Uterus (tissue), 3 donors: ENCODE measurements at regions not wholly inside any gene's neighbourhood (a gene's known extent, or its start where the extent isn't known, plus 50 kb on each side); places are given as distances from the start of the nearest gene placed in this dataset.

Source experiments
- DNase-seq, 2 donors: peaks; one replicate each; pipeline ENCODE4 v3.0.0-alpha.2; 2019 to 2020
- H3K27ac ChIP-seq, 2 donors: fragments of 200-600 bp; sonication (generic); 1 replicate in 1 of 2; 2 replicates in 1 of 2; pipeline ENCODE4 v1.5.1; 2016 to 2018
- H3K27me3 ChIP-seq, 2 donors: fragments of 200-600 bp; sonication (generic); one replicate each; pipeline ENCODE4 v1.5.1; 2018 to 2019; ENCODE audit warnings: control low read depth in 1 of 2
- H3K36me3 ChIP-seq, 2 donors: fragments of 200-600 bp; sonication (generic); one replicate each; pipeline ENCODE4 v1.5.1; 2019; ENCODE audit warnings: control low read depth in 1 of 2
- H3K4me1 ChIP-seq, 2 donors: fragments of 200-600 bp; sonication (generic); one replicate each; pipeline ENCODE4 v1.5.1; 2018 to 2019; ENCODE audit warnings: control low read depth in 1 of 2
- H3K4me3 ChIP-seq, 2 donors: fragments of 200-600 bp; sonication (generic); 1 replicate in 1 of 2; 2 replicates in 1 of 2; pipeline ENCODE4 v1.5.1; 2018 to 2019; ENCODE audit warnings: mild to moderate bottlenecking in 1 of 2
- H3K9me3 ChIP-seq, 2 donors: fragments of 200-600 bp; sonication (generic); one replicate each; pipeline ENCODE4 v1.5.1; 2019; ENCODE audit warnings: control low read depth in 1 of 2
- CTCF ChIP-seq, 4 experiments: fragments of 200-600 bp in 2 of 4; fragments of 450-650 bp in 2 of 4; sonication (generic) in 2 of 4; IDR thresholded peaks; one replicate each; pipeline ENCODE4 v1.5.1; 2016 to 2019; ENCODE audit warnings: antibody characterized with exemption in 4 of 4, mild to moderate bottlenecking in 2 of 4, moderate library complexity in 1 of 4
- POLR2A ChIP-seq, 2 donors: fragments of 450-650 bp; IDR thresholded peaks; one replicate each; pipeline ENCODE4 v1.6.1; 2016; ENCODE audit warnings: antibody characterized with exemption in 2 of 2, mild to moderate bottlenecking in 1 of 2, moderate library complexity in 1 of 2
- intact Hi-C: fragments of 100-400 bp; cut with DNase I; formaldehyde crosslinking; loops from one replicate; pipeline ENCODE4 v1.15.1; 2023; ENCODE audit warnings: low total_unique reads
- donor health status: DM: yes; HTN: yes; CAD: no.

GRCh38 chr5:6161257-6161656, 217.1 kb downstream of the MED10 start:
- no peak overlapping the region for H3K4me3 ChIP-seq
- DNase-seq = no peak
- no peak for TF ChIP-seq POLR2A (IDR thresholded peaks at IDR 0.05)
- no peak for TF ChIP-seq CTCF (IDR thresholded peaks at IDR 0.05)
- no peaks in the 10 kb centered on the region for H3K4me1 ChIP-seq
- H3K9me3 ChIP-seq = no peaks in the 10 kb centered on the region
- no peaks in the 10 kb centered on the region for H3K36me3 ChIP-seq
- no peaks in the 10 kb centered on the region for H3K27me3 ChIP-seq
- intact Hi-C loops = no loop called here
- no peak overlapping the region for H3K27ac ChIP-seq

DNA sequence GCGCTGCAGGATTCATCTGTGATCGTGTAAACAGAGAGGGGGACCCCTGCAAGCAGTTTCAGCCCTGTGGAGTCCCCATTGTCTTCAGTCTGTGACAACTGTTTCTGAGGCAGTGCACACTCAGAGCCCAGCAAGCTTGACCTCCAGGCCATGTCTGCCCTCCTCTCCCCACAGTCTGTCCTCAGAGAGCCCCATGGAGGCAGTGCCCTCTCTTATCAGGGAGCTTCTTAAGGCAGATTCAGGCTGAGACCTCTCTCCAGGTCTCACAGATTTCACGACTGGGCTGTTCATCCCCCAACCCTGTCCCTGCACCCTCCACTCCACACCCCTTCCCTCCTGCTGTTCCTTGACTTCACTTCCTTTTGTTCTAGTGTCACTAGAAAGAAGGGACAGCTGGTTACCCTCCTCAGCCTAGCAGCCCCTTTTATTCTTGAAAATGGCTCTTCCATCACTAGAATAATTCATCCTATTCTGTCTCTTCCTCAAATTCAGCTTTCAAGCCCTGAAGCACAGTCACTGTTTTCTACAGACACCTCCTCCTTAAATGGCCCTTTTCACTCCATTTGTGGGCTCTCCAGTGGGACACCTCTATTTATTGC, 218.4 kb downstream of the MED10 start:
- no peaks in the 10 kb centered on the region for H3K36me3 ChIP-seq
- H3K27me3 ChIP-seq = no peaks in the 10 kb centered on the region
- TF ChIP-seq POLR2A (IDR thresholded peaks at IDR 0.05) (no peak), CTCF (IDR thresholded peaks at IDR 0.05) (no peak)
- intact Hi-C loops = no loop called here
- no peak for DNase-seq
- H3K9me3 ChIP-seq = no peaks in the 10 kb centered on the region
- H3K4me1 ChIP-seq = no peaks in the 10 kb centered on the region
- H3K27ac ChIP-seq = no peak overlapping the region
- H3K4me3 ChIP-seq = no peak overlapping the region

- no peak overlapping the region for H3K27ac ChIP-seq
- H3K4me3 ChIP-seq = no peak overlapping the region
- TF ChIP-seq POLR2A (IDR thresholded peaks at IDR 0.05) (no peak), CTCF (IDR thresholded peaks at IDR 0.05) (no peak)
- no peaks in the 10 kb centered on the region for H3K9me3 ChIP-seq
- no peaks in the 10 kb centered on the region for H3K27me3 ChIP-seq
- no peaks in the 10 kb centered on the region for H3K36me3 ChIP-seq
- H3K4me1 ChIP-seq = no peaks in the 10 kb centered on the region
- intact Hi-C loops = no loop called here
- DNase-seq = no peak
These were observed 219.1 kb downstream of the MED10 start for GRCh38 chr5:6158974-6159831.

DNA sequence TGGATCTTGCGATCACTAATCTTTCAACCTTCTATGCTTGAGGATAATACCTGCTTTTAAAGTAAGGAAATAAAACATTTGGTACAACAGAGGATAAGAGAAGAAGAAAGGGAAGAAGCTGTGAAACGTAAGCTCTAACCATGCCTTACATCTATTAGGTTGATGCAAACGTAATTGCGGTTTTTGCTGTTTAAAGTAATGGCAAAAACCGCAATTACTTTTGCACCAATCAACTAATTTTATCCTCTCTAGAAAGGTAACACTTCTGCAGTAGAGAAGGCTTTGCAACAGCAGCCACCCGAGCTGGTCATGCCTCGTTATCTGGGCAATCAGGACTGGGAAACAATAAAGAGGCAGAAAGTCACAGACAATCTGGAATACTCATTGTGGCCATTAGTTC, 224.1 kb downstream of the MED10 start:
- Histone ChIP-seq H3K4me1 (no peaks in the 10 kb centered on the region), H3K9me3 (no peaks in the 10 kb centered on the region), H3K27ac (no peak overlapping the region), H3K27me3 (no peaks in the 10 kb centered on the region), H3K36me3 (no peaks in the 10 kb centered on the region), H3K4me3 (no peak overlapping the region)
- DNase-seq = no peak
- intact Hi-C loops = no loop called here
- TF ChIP-seq CTCF (IDR thresholded peaks at IDR 0.05) = no peak
- TF ChIP-seq POLR2A (IDR thresholded peaks at IDR 0.05) = no peak

DNA sequence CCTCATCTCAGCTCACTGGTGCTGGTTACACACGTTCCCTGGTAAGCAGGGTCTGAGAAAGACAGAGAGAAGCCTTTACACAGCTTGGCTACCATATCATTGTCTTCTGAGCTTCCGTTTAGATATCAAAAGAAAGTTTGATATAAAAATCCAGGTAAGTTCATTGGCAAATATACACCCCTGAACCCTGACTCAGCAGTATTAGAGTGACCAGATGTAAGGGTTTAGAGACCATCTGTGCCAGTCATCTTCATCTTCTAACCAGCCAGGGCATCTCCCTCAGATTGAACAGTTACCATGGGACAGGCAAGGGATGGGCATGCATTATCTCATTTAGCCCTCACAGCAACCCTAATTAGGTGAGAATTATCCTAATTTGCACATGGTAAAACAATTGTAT, 232.1 kb downstream of the MED10 start:
- H3K9me3 ChIP-seq = no peaks in the 10 kb centered on the region
- intact Hi-C loops = no loop called here
- no peak overlapping the region for H3K27ac ChIP-seq
- H3K27me3 ChIP-seq = no peaks in the 10 kb centered on the region
- DNase-seq = no peak
- H3K36me3 ChIP-seq = no peaks in the 10 kb centered on the region
- no peaks in the 10 kb centered on the region for H3K4me1 ChIP-seq
- TF ChIP-seq CTCF (IDR thresholded peaks at IDR 0.05) (no peak), POLR2A (IDR thresholded peaks at IDR 0.05) (no peak)
- H3K4me3 ChIP-seq = no peak overlapping the region
